IMR-90 (cell line): ENCODE measurements at regions not wholly inside any gene's neighbourhood (a gene's known extent, or its start where the extent isn't known, plus 50 kb on each side); places are given as distances from the start of the nearest gene placed in this dataset.

ENCODE experiments used
- ATAC-seq: fragments of 200-7000 bp; cut with Tn5 transposase; 2 replicates; pipeline ENCODE4 v1.9.1; 2020; ENCODE audit warnings: low read depth, mild to moderate bottlenecking, moderate library complexity
- BruUV-seq: library from RNA; stranded (reverse); fragments of 400-500 nt; replicated peaks from 2 replicates; lab custom pipeline; 2021; lab: Mats Ljungman, UMichigan
- CTCF ChIA-PET: fragments of 300-600 bp; formaldehyde crosslinking; extraction: SDS; loops from one replicate; lab custom pipeline; 2021; ENCODE audit warnings: antibody characterized with exemption; lab: Yijun Ruan, JAX
- POLR2A ChIA-PET: fragments of 300-600 bp; sonication (Branson Sonifier 250); formaldehyde crosslinking; loops from one replicate; lab custom pipeline; 2022; ENCODE audit warnings: antibody characterized with exemption; ENCODE audit not compliant: unreplicated experiment; lab: Charles Lee
- DNase-seq: peaks from one replicate; pipeline ENCODE4 v3.0.0; 2013
- H2AFZ ChIP-seq: replicated peaks from 2 replicates; pipeline ENCODE3; 2013; ENCODE audit warnings: low read length, mild to moderate bottlenecking; ENCODE audit not compliant: poor library complexity
- H2AK5ac ChIP-seq: 2 replicates; pipeline ENCODE4 v1.6.1; 2013; ENCODE audit warnings: low read depth, low read length, inconsistent platforms
- H2AK9ac ChIP-seq: replicated peaks from 2 replicates; pipeline ENCODE3; 2013; ENCODE audit warnings: mild to moderate bottlenecking, low read depth, low read length, moderate library complexity; ENCODE audit not compliant: poor library complexity
- H2BK120ac ChIP-seq: 2 replicates; pipeline ENCODE4 v1.6.1; 2013; ENCODE audit warnings: low read depth, low read length, inconsistent platforms
- H2BK15ac ChIP-seq: 3 replicates; pipeline ENCODE4 v1.6.1; 2013; ENCODE audit warnings: low read depth, low read length, inconsistent platforms
- H2BK20ac ChIP-seq: 2 replicates; pipeline ENCODE4 v1.6.1; 2013; ENCODE audit warnings: low read depth, mild to moderate bottlenecking, inconsistent platforms, low read length, moderate library complexity
- H2BK5ac ChIP-seq: 2 replicates; pipeline ENCODE4 v1.6.1; 2013; ENCODE audit warnings: mild to moderate bottlenecking, low read depth, low read length, inconsistent platforms; ENCODE audit not compliant: poor library complexity, severe bottlenecking
- H3K14ac ChIP-seq: replicated peaks from 2 replicates; pipeline ENCODE4 v1.6.1; 2013; ENCODE audit warnings: low read depth, low read length, inconsistent platforms
- H3K18ac ChIP-seq: 2 replicates; pipeline ENCODE4 v1.6.1; 2013; ENCODE audit warnings: low read depth, low read length, control low read depth
- H3K23ac ChIP-seq: 2 replicates; pipeline ENCODE4 v1.6.1; 2013; ENCODE audit warnings: low read depth, low read length, inconsistent platforms
- H3K27ac ChIP-seq: 2 replicates; pipeline ENCODE4 v1.5.1; 2013; ENCODE audit warnings: mild to moderate bottlenecking, control low read depth, low read length; ENCODE audit not compliant: insufficient read depth
- H3K27me3 ChIP-seq: 2 replicates; pipeline ENCODE4 v1.6.1; 2013; ENCODE audit warnings: low read length; ENCODE audit not compliant: control insufficient read depth, insufficient read depth
- H3K36me3 ChIP-seq: 2 replicates; pipeline ENCODE4 v1.6.1; 2013; ENCODE audit warnings: low read length, mixed read lengths; ENCODE audit not compliant: control insufficient read depth, insufficient read depth
- H3K4ac ChIP-seq: 2 replicates; pipeline ENCODE4 v1.6.1; 2013; ENCODE audit warnings: low read depth, low read length, inconsistent platforms
- H3K4me1 ChIP-seq: 2 replicates; pipeline ENCODE4 v1.6.1; 2013; ENCODE audit warnings: low read length, mixed read lengths; ENCODE audit not compliant: control insufficient read depth, insufficient read depth
- H3K4me2 ChIP-seq: 2 replicates; pipeline ENCODE4 v1.6.1; 2013; ENCODE audit warnings: low read depth, mild to moderate bottlenecking, control low read depth, low read length, moderate library complexity
- H3K4me3 ChIP-seq: 2 replicates; pipeline ENCODE4 v1.5.1; 2013; ENCODE audit warnings: low read depth, mild to moderate bottlenecking, control low read depth, low read length, moderate library complexity; ENCODE audit not compliant: insufficient read depth
- H3K56ac ChIP-seq: 2 replicates; pipeline ENCODE4 v1.6.1; 2013; ENCODE audit warnings: low read length, inconsistent platforms; ENCODE audit not compliant: insufficient read depth; ENCODE audit errors: extremely low read depth
- H3K79me1 ChIP-seq, 2 experiments: 2 replicates each; pipeline ENCODE4 v1.6.1; 2013; ENCODE audit warnings: low read length in 2 of 2, inconsistent platforms in 1 of 2, low read depth in 1 of 2
- H3K9ac ChIP-seq: 2 replicates; pipeline ENCODE4 v1.6.1; 2013; ENCODE audit warnings: low read depth, low read length, control low read depth
- H3K9me1 ChIP-seq: 2 replicates; pipeline ENCODE4 v1.6.1; 2013; ENCODE audit warnings: low read length, inconsistent platforms; ENCODE audit not compliant: insufficient read depth
- H3K9me3 ChIP-seq: 2 replicates; pipeline ENCODE4 v1.6.1; 2013; ENCODE audit warnings: low read length; ENCODE audit not compliant: control insufficient read depth, insufficient read depth
- H4K20me1 ChIP-seq: 2 replicates; pipeline ENCODE4 v1.6.1; 2013; ENCODE audit warnings: low read length, inconsistent platforms; ENCODE audit not compliant: insufficient read depth
- H4K5ac ChIP-seq: 2 replicates; pipeline ENCODE4 v1.6.1; 2013; ENCODE audit warnings: mild to moderate bottlenecking, low read depth, low read length, control low read depth
- H4K8ac ChIP-seq, 2 experiments: 2 replicates each; pipeline ENCODE4 v1.6.1; 2013; ENCODE audit warnings: low read depth in 2 of 2, low read length in 2 of 2, control low read depth in 1 of 2, inconsistent platforms in 1 of 2
- H4K91ac ChIP-seq: 2 replicates; pipeline ENCODE4 v1.6.1; 2013; ENCODE audit warnings: low read depth, low read length, inconsistent platforms; ENCODE audit not compliant: insufficient read depth
- FOS ChIP-seq: fragments of 150-350 bp; IDR thresholded peaks from 2 replicates; pipeline ENCODE4 v1.6.1; 2016; ENCODE audit warnings: low read depth, low read length
- POLR2A ChIP-seq: IDR thresholded peaks from 2 replicates; pipeline ENCODE4 v1.6.1; 2012; ENCODE audit warnings: mild to moderate bottlenecking, low read depth, low read length
- RFX5 ChIP-seq: IDR thresholded peaks from 2 replicates; pipeline ENCODE4 v1.8.0; 2012; ENCODE audit warnings: low read depth, mild to moderate bottlenecking, low read length, moderate library complexity
- WGBS, 2 experiments: methylation state at CpG; one replicate each; pipeline versions ENCODE4 v1.1.5 to v1.1.7; 2013; ENCODE audit warnings: missing lambda C conversion rate in 2 of 2; ENCODE audit not compliant: insufficient read length in 1 of 2; ENCODE audit errors: extremely low coverage in 2 of 2; 5-methylcytosine and 5-hydroxymethylcytosine counted together
- dilution Hi-C: fragments of 300-500 bp; cut with HindIII; formaldehyde crosslinking; loops from one replicate; pipeline ENCODE4 v1.14.3; 2018; ENCODE audit warnings: low sequenced_read_pairs; ENCODE audit not compliant: unreplicated experiment
- in situ Hi-C: fragments of 300-500 bp; cut with MboI; formaldehyde crosslinking; loops from 3 replicates; pipeline ENCODE4 v1.14.3; 2019; ENCODE audit warnings: low sequenced_read_pairs, inconsistent platforms, mixed read lengths
- intact Hi-C: fragments of 100-400 bp; cut with micrococcal nuclease; formaldehyde crosslinking; loops from 2 replicates; pipeline ENCODE4 v1.10.0; 2022

- H2BK15ac ChIP-seq, result no peak overlapping the region
- in situ Hi-C loops, result no loop called here
- H4K20me1 ChIP-seq, result no peaks in the 10 kb centered on the region
- no CpG with 5 or more reads among the region's 3 CpGs for WGBS, 2 experiments
- H3K14ac ChIP-seq, result no peak overlapping the region
- H2BK5ac ChIP-seq, result no peak overlapping the region
- no peak for DNase-seq
- H2AFZ ChIP-seq, result no peak overlapping the region
- CTCF ChIA-PET, result no interaction called here
- POLR2A ChIA-PET, result no interaction called here
- H3K4me2 ChIP-seq, result no peak overlapping the region
- no peak overlapping the region for H3K4ac ChIP-seq
- H3K4me1 ChIP-seq, result no peaks in the 10 kb centered on the region
- H3K36me3 ChIP-seq, result no peaks in the 10 kb centered on the region
- no peak overlapping the region for H4K8ac ChIP-seq
- H3K9me3 ChIP-seq, result no peaks in the 10 kb centered on the region
- H3K27ac ChIP-seq, result no peak overlapping the region
- BruUV-seq, result no TSS peak
- no peak for ATAC-seq
- intact Hi-C loops, result no loop called here
- no peak overlapping the region for H4K5ac ChIP-seq
- H3K4me3 ChIP-seq, result no peak overlapping the region
- H3K56ac ChIP-seq, result no peak overlapping the region
- TF ChIP-seq RFX5 (no peak), POLR2A (no peak), FOS (no peak)
- no peak overlapping the region for H2AK9ac ChIP-seq
- no peak overlapping the region for H4K91ac ChIP-seq
- dilution Hi-C loops, result no loop called here
- H3K9ac ChIP-seq, result no peak overlapping the region
- no peak overlapping the region for H2AK5ac ChIP-seq
- no peak overlapping the region for H3K23ac ChIP-seq
- no peak overlapping the region for H2BK120ac ChIP-seq
- no peaks in the 10 kb centered on the region for H3K9me1 ChIP-seq
- no peak overlapping the region for H3K18ac ChIP-seq
- H3K79me1 ChIP-seq, result no peaks in the 10 kb centered on the region
- H3K27me3 ChIP-seq, result no peaks in the 10 kb centered on the region; the same call in 1 of the 2 replicates
- H2BK20ac ChIP-seq, result no peak overlapping the region
Observed at GRCh38 chr16:56102906-56103305, 88.4 kb upstream of the GNAO1 start.
